ENCODE measurements at regions not wholly inside any gene's neighbourhood (a gene's known extent, or its start where the extent isn't known, plus 50 kb on each side); places are given as distances from the start of the nearest gene placed in this dataset.

DNA sequence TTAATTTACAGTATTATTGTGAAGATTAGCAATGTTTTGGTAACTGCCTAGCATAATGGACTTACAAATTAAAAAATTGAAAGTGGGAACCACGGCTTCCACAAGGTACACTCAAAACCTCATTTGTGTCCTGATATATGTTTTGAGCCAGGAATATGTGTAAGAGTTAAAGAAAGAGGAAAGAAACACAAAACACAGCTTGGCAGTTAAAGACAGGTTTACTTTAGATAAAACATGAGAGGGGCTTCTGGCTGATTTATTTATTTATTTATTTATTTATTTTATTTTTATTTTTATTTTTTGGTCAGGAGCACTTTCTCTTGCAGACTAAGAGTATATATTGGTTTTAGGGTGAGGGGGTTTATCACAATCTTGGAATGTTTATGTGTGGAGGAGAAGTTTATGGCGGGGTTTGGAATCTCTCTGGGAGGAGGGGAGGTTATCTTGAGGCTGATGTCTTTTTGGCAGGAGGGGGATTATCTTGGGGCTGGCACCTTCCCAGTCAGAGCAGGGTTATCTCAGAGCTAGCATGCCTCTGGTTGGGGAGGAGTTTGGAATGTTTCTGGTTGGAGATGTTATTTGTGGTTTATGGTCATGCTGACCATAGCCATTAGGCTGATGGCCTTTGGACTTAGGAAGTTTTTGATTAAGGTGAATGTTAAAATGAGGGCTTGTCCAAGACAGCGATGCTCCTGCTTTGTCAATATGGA, 436.7 kb downstream of the DAD1 start:
- no peak overlapping the region for H3K4me3 ChIP-seq (ENCODE audit: low read depth, low read length)
- TF ChIP-seq, protein P1, sequence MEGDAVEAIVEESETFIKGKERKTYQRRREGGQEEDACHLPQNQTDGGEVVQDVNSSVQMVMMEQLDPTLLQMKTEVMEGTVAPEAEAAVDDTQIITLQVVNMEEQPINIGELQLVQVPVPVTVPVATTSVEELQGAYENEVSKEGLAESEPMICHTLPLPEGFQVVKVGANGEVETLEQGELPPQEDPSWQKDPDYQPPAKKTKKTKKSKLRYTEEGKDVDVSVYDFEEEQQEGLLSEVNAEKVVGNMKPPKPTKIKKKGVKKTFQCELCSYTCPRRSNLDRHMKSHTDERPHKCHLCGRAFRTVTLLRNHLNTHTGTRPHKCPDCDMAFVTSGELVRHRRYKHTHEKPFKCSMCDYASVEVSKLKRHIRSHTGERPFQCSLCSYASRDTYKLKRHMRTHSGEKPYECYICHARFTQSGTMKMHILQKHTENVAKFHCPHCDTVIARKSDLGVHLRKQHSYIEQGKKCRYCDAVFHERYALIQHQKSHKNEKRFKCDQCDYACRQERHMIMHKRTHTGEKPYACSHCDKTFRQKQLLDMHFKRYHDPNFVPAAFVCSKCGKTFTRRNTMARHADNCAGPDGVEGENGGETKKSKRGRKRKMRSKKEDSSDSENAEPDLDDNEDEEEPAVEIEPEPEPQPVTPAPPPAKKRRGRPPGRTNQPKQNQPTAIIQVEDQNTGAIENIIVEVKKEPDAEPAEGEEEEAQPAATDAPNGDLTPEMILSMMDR (IDR thresholded peaks at IDR 0.05; ENCODE audit: low read depth, low read length): no peak
- in situ Hi-C loops (cut with HindIII; ENCODE audit: low sequenced_read_pairs): no loop called here
- DNase-seq (ENCODE audit: low read depth, low spot score): no peak

DNA sequence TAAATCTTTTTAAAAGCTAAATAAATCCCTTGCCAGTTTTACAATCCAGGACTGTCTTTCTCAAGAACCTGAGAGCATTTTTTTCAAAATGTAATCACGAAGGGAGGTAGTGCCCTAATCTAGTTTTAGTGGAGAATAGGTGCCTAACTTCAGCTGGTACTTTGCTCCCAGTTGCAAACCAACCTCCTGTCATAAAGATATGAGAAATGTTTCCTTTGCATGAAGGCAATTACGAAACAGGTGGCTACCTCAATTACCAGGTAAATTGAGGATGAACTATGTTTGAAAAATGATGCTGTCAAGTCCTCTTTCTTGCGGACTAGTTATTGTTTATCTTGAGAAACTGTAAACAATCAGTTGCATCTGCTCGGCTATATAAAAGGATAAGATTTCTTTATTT, 437.9 kb downstream of the DAD1 start:
- TF ChIP-seq, protein P1 (IDR thresholded peaks at IDR 0.05; ENCODE audit: low read depth, low read length): no peak
- no peak for DNase-seq (ENCODE audit: low read depth, low spot score)
- in situ Hi-C loops (cut with HindIII; ENCODE audit: low sequenced_read_pairs): no loop called here
- no peak overlapping the region for H3K4me3 ChIP-seq (ENCODE audit: low read depth, low read length)

DNA sequence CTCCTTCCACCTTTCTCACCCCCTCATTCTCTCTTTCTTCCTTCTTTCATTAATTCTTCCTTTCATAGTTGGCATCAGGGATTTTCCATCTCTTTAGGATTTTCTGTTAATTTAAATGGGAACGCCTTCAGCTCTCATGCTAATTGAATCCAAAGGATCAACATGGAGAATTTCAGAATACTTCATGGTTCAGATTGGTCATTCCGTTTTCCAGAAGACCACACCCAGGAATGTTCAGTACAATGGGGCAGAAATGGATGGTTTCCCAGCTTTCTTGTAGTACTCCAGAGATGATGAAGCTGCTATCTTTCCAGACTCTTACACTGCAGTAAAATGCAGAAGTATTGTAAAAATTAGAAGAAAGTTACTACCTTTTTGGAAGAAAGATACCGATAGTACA, 440.0 kb downstream of the DAD1 start:
- TF ChIP-seq, protein P1 (IDR thresholded peaks at IDR 0.05; ENCODE audit: low read depth, low read length): no peak
- no peak overlapping the region for H3K4me3 ChIP-seq (ENCODE audit: low read depth, low read length)
- no peak for DNase-seq (ENCODE audit: low read depth, low spot score)
- in situ Hi-C loops (cut with HindIII; ENCODE audit: low sequenced_read_pairs): no loop called here

- no peak overlapping the region for H3K4me3 ChIP-seq (ENCODE audit: low read depth, low read length)
- in situ Hi-C loops (cut with HindIII; ENCODE audit: low sequenced_read_pairs): no loop called here
- TF ChIP-seq, protein P1 (IDR thresholded peaks at IDR 0.05; ENCODE audit: low read depth, low read length): no peak
- DNase-seq (ENCODE audit: low read depth, low spot score): no peak
Observed at GRCh38 chr14:22147716-22148115, 441.3 kb downstream of the DAD1 start.

DNA sequence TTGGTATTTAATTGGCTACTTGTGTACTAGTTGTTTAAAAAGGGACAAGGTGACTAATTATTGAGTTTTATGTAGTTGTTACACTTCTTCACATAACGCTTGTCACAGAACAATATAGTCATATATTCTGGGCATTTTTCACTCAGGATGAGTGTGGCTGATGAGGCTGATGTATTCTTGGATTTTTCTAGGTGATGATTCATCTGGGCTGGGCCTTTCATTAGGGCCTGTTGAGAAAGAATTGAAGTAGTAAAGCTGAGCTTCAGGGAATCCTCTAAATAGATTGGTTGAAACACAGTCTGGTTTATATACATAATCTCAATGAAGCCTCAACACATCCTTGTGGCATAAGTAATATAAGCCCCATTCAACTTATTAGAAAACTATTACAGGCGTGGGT, 445.7 kb downstream of the DAD1 start:
- no peak for DNase-seq (ENCODE audit: low read depth, low spot score)
- H3K4me3 ChIP-seq (ENCODE audit: low read depth, low read length): no peak overlapping the region
- TF ChIP-seq, protein P1 (IDR thresholded peaks at IDR 0.05; ENCODE audit: low read depth, low read length): no peak
- in situ Hi-C loops (cut with HindIII; ENCODE audit: low sequenced_read_pairs): no loop called here

- no peak for DNase-seq (ENCODE audit: low read depth, low spot score)
- no peak overlapping the region for H3K4me3 ChIP-seq (ENCODE audit: low read depth, low read length)
- TF ChIP-seq, protein P1 (IDR thresholded peaks at IDR 0.05; ENCODE audit: low read depth, low read length): no peak
- in situ Hi-C loops (cut with HindIII; ENCODE audit: low sequenced_read_pairs): no loop called here
Observed at GRCh38 chr14:22140633-22141032, 448.4 kb downstream of the DAD1 start.

All from astrocyte of the spinal cord (primary cell).